HUES48 (cell line): ENCODE measurements at regions not wholly inside any gene's neighbourhood (a gene's known extent, or its start where the extent isn't known, plus 50 kb on each side); places are given as distances from the start of the nearest gene placed in this dataset.

ENCODE experiments used
- H3K27ac ChIP-seq: one replicate; pipeline ENCODE4 v1.7.0; 2013; ENCODE audit warnings: low read depth, low read length, inconsistent platforms
- H3K27me3 ChIP-seq: 2 replicates; pipeline ENCODE4 v1.6.1; 2013; ENCODE audit warnings: mild to moderate bottlenecking, low read length; ENCODE audit not compliant: control insufficient read depth, insufficient read depth
- H3K36me3 ChIP-seq: 2 replicates; pipeline ENCODE4 v1.6.1; 2013; ENCODE audit warnings: low read length; ENCODE audit not compliant: control insufficient read depth, insufficient read depth
- H3K4me1 ChIP-seq: 2 replicates; pipeline ENCODE4 v1.6.1; 2013; ENCODE audit warnings: mild to moderate bottlenecking, low read length; ENCODE audit not compliant: control insufficient read depth, insufficient read depth
- H3K4me3 ChIP-seq: 2 replicates; pipeline ENCODE4 v1.5.1; 2013; ENCODE audit warnings: mild to moderate bottlenecking, low read depth, low read length
- H3K9ac ChIP-seq: 2 replicates; pipeline ENCODE4 v1.6.1; 2013; ENCODE audit warnings: mild to moderate bottlenecking, low read depth, low read length, moderate library complexity
- H3K9me3 ChIP-seq: 2 replicates; pipeline ENCODE4 v1.6.1; 2013; ENCODE audit warnings: low read length; ENCODE audit not compliant: control insufficient read depth, insufficient read depth

GRCh38 chr4:123990310-123990870 is 593.8 kb downstream of the SPRY1 start:
- Histone ChIP-seq H3K36me3 (no peaks in the 10 kb centered on the region), H3K27ac (no peak overlapping the region), H3K9ac (no peak overlapping the region), H3K4me3 (no peak overlapping the region), H3K27me3 (no peaks in the 10 kb centered on the region), H3K9me3 (0 out of 2 replicates have a peak, but pooled peaks cover 6% of the 10 kb centered on the region), H3K4me1 (no peaks in the 10 kb centered on the region)

GRCh38 chr4:123994917-123995316 is 598.3 kb downstream of the SPRY1 start:
- Histone ChIP-seq H3K4me3 (no peak overlapping the region), H3K9me3 (0 out of 2 replicates have a peak, but pooled peaks cover 6% of the 10 kb centered on the region), H3K36me3 (no peaks in the 10 kb centered on the region), H3K4me1 (peaks cover 3% of the 10 kb centered on the region; the same call in 1 of the 2 replicates), H3K9ac (no peak overlapping the region), H3K27ac (no peak overlapping the region), H3K27me3 (no peaks in the 10 kb centered on the region)

- Histone ChIP-seq H3K27me3 (no peaks in the 10 kb centered on the region), H3K4me1 (peaks cover 3% of the 10 kb centered on the region; the same call in 1 of the 2 replicates), H3K9ac (no peak overlapping the region), H3K9me3 (0 out of 2 replicates have a peak, but pooled peaks cover 6% of the 10 kb centered on the region), H3K4me3 (no peak overlapping the region), H3K27ac (no peak overlapping the region), H3K36me3 (no peaks in the 10 kb centered on the region)
These were observed 599.3 kb downstream of the SPRY1 start for GRCh38 chr4:123995936-123996335.

- no peak overlapping the region for H3K27ac ChIP-seq
- H3K27me3 ChIP-seq, result no peaks in the 10 kb centered on the region
- H3K4me1 ChIP-seq, result peaks cover 3% of the 10 kb centered on the region; the same call in 1 of the 2 replicates
- H3K4me3 ChIP-seq, result no peak overlapping the region
- no peaks in the 10 kb centered on the region for H3K36me3 ChIP-seq
- H3K9ac ChIP-seq, result no peak overlapping the region
- H3K9me3 ChIP-seq, result 0 out of 2 replicates have a peak, but pooled peaks cover 6% of the 10 kb centered on the region
These were observed 600.3 kb downstream of the SPRY1 start for GRCh38 chr4:123996718-123997510.

GRCh38 chr4:123997776-123998449 is 601.3 kb downstream of the SPRY1 start:
- peaks cover 3% of the 10 kb centered on the region; the same call in 1 of the 2 replicates for H3K4me1 ChIP-seq
- no peak overlapping the region for H3K4me3 ChIP-seq
- no peak overlapping the region for H3K9ac ChIP-seq
- no peaks in the 10 kb centered on the region for H3K9me3 ChIP-seq
- no peaks in the 10 kb centered on the region for H3K36me3 ChIP-seq
- no peak overlapping the region for H3K27ac ChIP-seq
- H3K27me3 ChIP-seq, result no peaks in the 10 kb centered on the region

- H3K36me3 ChIP-seq, result no peaks in the 10 kb centered on the region
- H3K9ac ChIP-seq, result no peak overlapping the region
- peaks cover 3% of the 10 kb centered on the region; the same call in 1 of the 2 replicates for H3K4me1 ChIP-seq
- H3K4me3 ChIP-seq, result no peak overlapping the region
- H3K27me3 ChIP-seq, result no peaks in the 10 kb centered on the region
- H3K9me3 ChIP-seq, result no peaks in the 10 kb centered on the region
- H3K27ac ChIP-seq, result no peak overlapping the region
These were observed 603.6 kb downstream of the SPRY1 start for GRCh38 chr4:124000233-124000632.

GRCh38 chr4:124015766-124016165 is 619.2 kb downstream of the SPRY1 start:
- Histone ChIP-seq H3K36me3 (no peaks in the 10 kb centered on the region), H3K4me1 (no peaks in the 10 kb centered on the region), H3K9ac (no peak overlapping the region), H3K27ac (no peak overlapping the region), H3K27me3 (no peaks in the 10 kb centered on the region), H3K9me3 (no peaks in the 10 kb centered on the region), H3K4me3 (no peak overlapping the region)

- no peaks in the 10 kb centered on the region for H3K36me3 ChIP-seq
- no peaks in the 10 kb centered on the region for H3K4me1 ChIP-seq
- H3K27me3 ChIP-seq, result no peaks in the 10 kb centered on the region
- H3K9me3 ChIP-seq, result no peaks in the 10 kb centered on the region
- H3K27ac ChIP-seq, result no peak overlapping the region
- no peak overlapping the region for H3K9ac ChIP-seq
- no peak overlapping the region for H3K4me3 ChIP-seq
These were observed 620.7 kb downstream of the SPRY1 start for GRCh38 chr4:124017185-124017785.

GRCh38 chr4:124018383-124019317 is 622.1 kb downstream of the SPRY1 start:
- Histone ChIP-seq H3K36me3 (no peaks in the 10 kb centered on the region), H3K9ac (no peak overlapping the region), H3K9me3 (no peaks in the 10 kb centered on the region), H3K27ac (no peak overlapping the region), H3K27me3 (no peaks in the 10 kb centered on the region), H3K4me1 (no peaks in the 10 kb centered on the region), H3K4me3 (no peak overlapping the region)
